Mesodermal cell (in vitro differentiated cells): ENCODE measurements at regions not wholly inside any gene's neighbourhood (a gene's known extent, or its start where the extent isn't known, plus 50 kb on each side); places are given as distances from the start of the nearest gene placed in this dataset.
"Not testable (repeated sequence)": the region's sequence is repeated elsewhere in the genome, so short reads cannot be mapped to it uniquely, and the experiment has no call there.

Source experiments
- H3K27ac ChIP-seq: 2 replicates; pipeline ENCODE4 v1.7.0; 2013; ENCODE audit warnings: mild to moderate bottlenecking, low read depth, low read length, moderate library complexity; ENCODE audit not compliant: severe bottlenecking
- H3K36me3 ChIP-seq: 2 replicates; pipeline ENCODE4 v1.7.1; 2013; ENCODE audit warnings: mild to moderate bottlenecking, low read length, moderate library complexity; ENCODE audit not compliant: control insufficient read depth, insufficient read depth
- H3K4me1 ChIP-seq: one replicate; pipeline ENCODE4 v1.7.1; 2013; ENCODE audit warnings: mild to moderate bottlenecking, low read length; ENCODE audit not compliant: insufficient read depth, control insufficient read depth, poor library complexity, severe bottlenecking
- H3K4me3 ChIP-seq: 2 replicates; pipeline ENCODE4 v1.7.0; 2013; ENCODE audit warnings: low read length, control low read depth, mild to moderate bottlenecking; ENCODE audit not compliant: insufficient read depth, poor library complexity, severe bottlenecking; ENCODE audit errors: extremely low read depth
- H3K9me3 ChIP-seq: 2 replicates; pipeline ENCODE4 v1.7.1; 2013; ENCODE audit warnings: mild to moderate bottlenecking, low read length, moderate library complexity; ENCODE audit not compliant: control insufficient read depth
- WGBS, 2 experiments: methylation state at CpG; one replicate each; pipeline ENCODE4 v1.1.5; 2013; ENCODE audit warnings: missing lambda C conversion rate in 2 of 2; ENCODE audit not compliant: insufficient coverage in 2 of 2; 5-methylcytosine and 5-hydroxymethylcytosine counted together

DNA sequence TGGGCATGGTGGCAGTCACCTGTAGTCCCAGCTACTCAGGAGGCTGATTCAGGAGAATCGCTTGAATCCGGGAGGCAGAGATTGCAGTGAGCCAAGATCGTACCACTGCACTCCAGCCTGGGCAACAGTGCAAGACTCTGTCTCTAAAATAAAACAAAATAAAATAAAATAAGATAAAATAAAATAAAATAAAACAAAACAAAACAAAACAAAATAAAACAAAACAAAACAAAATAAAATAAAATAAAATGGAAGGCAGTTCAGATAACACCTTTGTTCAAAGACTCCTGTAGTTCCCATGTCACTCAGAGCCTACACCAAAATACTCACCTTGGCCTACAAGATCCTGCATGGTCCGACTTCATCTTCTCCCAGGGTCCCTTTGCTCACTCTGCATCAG lies 61.3 kb downstream of the SYF2 start:
- H3K27ac ChIP-seq, H3K4me3 ChIP-seq, H3K36me3 ChIP-seq, H3K9me3 ChIP-seq: not testable (repeated sequence)
- 92% methylated on average over 2 to 3 of the region's 4 CpGs for WGBS, 2 experiments
- peaks cover 17% of the 10 kb centered on the region for H3K4me1 ChIP-seq

GRCh38 chr1:25170439-25170838 lies 61.9 kb downstream of the SYF2 start:
- Histone ChIP-seq H3K27ac (no peak overlapping the region), H3K36me3 (no peaks in the 10 kb centered on the region), H3K4me1 (peaks cover 17% of the 10 kb centered on the region), H3K9me3 (no peaks in the 10 kb centered on the region), H3K4me3 (no peak overlapping the region)
- WGBS, 2 experiments = 89% methylated on average over 3 of the region's 6 CpGs; no CpG with 5 or more reads in 1 of the 2 experiments

GRCh38 chr1:25169610-25170009 lies 62.7 kb downstream of the SYF2 start:
- Histone ChIP-seq H3K27ac (no peak overlapping the region), H3K4me3 (no peak overlapping the region), H3K9me3 (no peaks in the 10 kb centered on the region), H3K4me1 (peaks cover 17% of the 10 kb centered on the region), H3K36me3 (no peaks in the 10 kb centered on the region)
- 94 to 96% methylated on average over 8 of the region's 8 CpGs for WGBS, 2 experiments

DNA sequence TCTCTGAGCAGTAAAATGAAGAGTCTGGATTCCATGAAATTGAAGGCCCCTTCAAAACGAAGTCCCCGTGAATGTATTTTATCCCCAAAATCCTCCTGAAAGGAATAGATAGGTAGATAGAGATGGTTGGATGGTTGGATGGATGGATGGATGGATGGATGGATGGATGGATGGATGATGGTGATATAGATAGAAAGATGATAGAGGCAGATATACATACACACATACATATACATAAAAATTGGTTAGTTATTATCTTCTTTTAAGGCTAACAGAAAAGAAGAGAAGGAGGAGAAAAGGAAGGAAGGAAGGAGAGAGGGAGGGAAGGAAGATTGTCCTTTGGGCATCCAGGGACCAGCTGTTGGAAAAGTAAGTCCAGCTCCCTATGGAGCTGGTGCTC lies 63.1 kb downstream of the SYF2 start:
- Histone ChIP-seq H3K27ac (no peak overlapping the region), H3K36me3 (no peaks in the 10 kb centered on the region), H3K4me1 (peaks cover 17% of the 10 kb centered on the region), H3K9me3 (no peaks in the 10 kb centered on the region), H3K4me3 (no peak overlapping the region)
- WGBS, 2 experiments = 100% methylated on average over 1 of the region's 2 CpGs; no CpG with 5 or more reads in 1 of the 2 experiments

GRCh38 chr1:25168193-25169071 lies 63.9 kb downstream of the SYF2 start:
- Histone ChIP-seq H3K4me1 (peaks cover 17% of the 10 kb centered on the region), H3K27ac (no peak overlapping the region), H3K9me3 (no peaks in the 10 kb centered on the region), H3K36me3 (no peaks in the 10 kb centered on the region), H3K4me3 (no peak overlapping the region)
- 55 to 77% methylated on average over 7 to 8 of the region's 11 CpGs for WGBS, 2 experiments

DNA sequence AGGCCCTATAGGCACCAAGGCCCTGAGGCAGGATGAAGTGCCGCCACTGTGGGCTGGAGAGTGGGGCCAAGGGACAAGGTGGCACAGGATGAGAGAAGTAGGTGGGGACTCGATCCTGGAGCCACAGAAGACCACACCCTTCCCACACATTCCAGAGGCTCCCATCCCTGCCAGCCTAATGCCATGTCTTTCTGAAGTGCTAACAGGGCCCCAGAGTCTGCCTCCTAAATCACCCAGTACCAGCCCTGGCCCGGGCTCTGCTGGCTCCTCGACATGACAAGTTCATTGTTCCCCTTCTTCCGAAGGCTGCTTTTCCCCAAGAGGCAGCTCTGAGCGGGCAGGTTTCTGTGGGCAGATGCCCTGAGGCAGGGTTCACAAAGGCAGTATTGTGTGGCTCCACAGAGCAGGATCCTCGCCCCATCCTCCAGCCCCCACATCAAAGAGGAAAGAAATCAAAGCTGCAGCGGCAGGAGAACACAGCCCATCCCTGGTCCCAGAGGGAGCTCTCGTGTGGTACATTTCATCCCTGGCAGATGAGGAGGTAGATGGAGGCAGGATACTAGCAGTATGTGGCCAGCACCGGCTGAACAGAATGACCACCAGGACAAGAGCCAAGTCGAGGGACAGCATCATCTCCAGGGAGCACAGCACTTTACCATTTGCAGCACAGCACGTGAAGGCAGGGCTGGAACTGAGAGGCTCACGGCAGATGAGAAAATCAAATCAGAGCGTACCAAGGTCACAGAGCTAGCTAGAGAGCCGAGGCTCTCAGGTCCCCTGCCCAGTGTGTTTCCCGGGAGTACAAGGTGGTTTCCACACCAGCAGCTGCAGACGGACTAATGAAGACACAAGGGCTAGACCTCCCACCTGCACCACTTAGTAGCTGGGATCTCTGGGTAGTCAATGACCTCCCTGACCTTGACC lies 64.8 kb downstream of the SYF2 start:
- H3K27ac ChIP-seq = peak overlapping the region; percentile 23
- WGBS, 2 experiments = 64 to 67% methylated on average over 11 to 12 of the region's 17 CpGs
- no peaks in the 10 kb centered on the region for H3K9me3 ChIP-seq
- H3K4me1 ChIP-seq = peaks cover 17% of the 10 kb centered on the region
- no peaks in the 10 kb centered on the region for H3K36me3 ChIP-seq
- no peak overlapping the region for H3K4me3 ChIP-seq

- 87 to 100% methylated on average over 1 to 3 of the region's 4 CpGs for WGBS, 2 experiments
- no peaks in the 10 kb centered on the region for H3K36me3 ChIP-seq
- no peak overlapping the region for H3K4me3 ChIP-seq
- H3K9me3 ChIP-seq = no peaks in the 10 kb centered on the region
- peaks cover 17% of the 10 kb centered on the region for H3K4me1 ChIP-seq
- H3K27ac ChIP-seq = no peak overlapping the region
These were observed 65.5 kb downstream of the SYF2 start for GRCh38 chr1:25166847-25167246.

DNA sequence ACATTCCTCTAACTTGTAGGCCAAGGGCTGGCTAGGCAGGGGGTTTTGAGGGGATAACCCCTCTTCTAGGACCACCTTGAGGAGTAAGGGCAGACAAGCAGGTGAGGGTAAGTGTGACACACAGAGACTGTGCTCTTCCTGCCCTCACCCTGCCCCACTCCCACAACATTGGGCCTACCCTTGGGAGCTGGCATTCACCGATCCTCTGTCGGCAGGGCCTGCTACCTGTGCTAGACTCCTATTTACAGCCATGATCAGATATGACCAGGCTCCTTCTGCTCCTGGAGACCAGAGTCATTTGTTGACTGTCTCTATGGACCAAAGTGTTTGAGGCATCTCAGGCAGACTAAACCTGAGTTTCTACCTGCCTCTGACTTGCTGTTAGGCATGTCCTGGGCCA lies 68.3 kb downstream of the SYF2 start:
- WGBS, 2 experiments = 94 to 100% methylated on average over 2 of the region's 2 CpGs
- Histone ChIP-seq H3K9me3 (no peaks in the 10 kb centered on the region), H3K4me3 (no peak overlapping the region), H3K36me3 (no peaks in the 10 kb centered on the region), H3K27ac (no peak overlapping the region), H3K4me1 (peaks cover 17% of the 10 kb centered on the region)

GRCh38 chr1:25161981-25162380 lies 70.3 kb downstream of the SYF2 start:
- Histone ChIP-seq H3K4me1 (peaks cover under 1% of the 10 kb centered on the region), H3K4me3 (no peak overlapping the region), H3K27ac (no peak overlapping the region), H3K36me3 (no peaks in the 10 kb centered on the region), H3K9me3 (peaks cover 5% of the 10 kb centered on the region)
- WGBS, 2 experiments = no CpG with 5 or more reads among the region's 2 CpGs

- Histone ChIP-seq H3K27ac (no peak overlapping the region), H3K4me3 (no peak overlapping the region), H3K9me3 (peaks cover 5% of the 10 kb centered on the region), H3K4me1 (no peaks in the 10 kb centered on the region), H3K36me3 (no peaks in the 10 kb centered on the region)
- 100% methylated on average over 2 of the region's 3 CpGs; no CpG with 5 or more reads in 1 of the 2 experiments for WGBS, 2 experiments
These were observed 74.5 kb downstream of the SYF2 start for GRCh38 chr1:25157846-25158245.
